Activated CD8-positive, alpha-beta memory T cell treated with anti-CD3 and anti-CD28 coated beads for 36 hours (primary cell): ENCODE measurements at regions not wholly inside any gene's neighbourhood (a gene's known extent, or its start where the extent isn't known, plus 50 kb on each side); places are given as distances from the start of the nearest gene placed in this dataset.

Source experiments
- CTCF ChIA-PET: fragments of 350-600 bp; sonication (Branson Sonifier 250); formaldehyde crosslinking; loops from one replicate; lab custom pipeline; 2021; ENCODE audit warnings: antibody characterized with exemption; lab: Charles Lee
- POLR2A ChIA-PET: fragments of 350-600 bp; sonication (Branson Sonifier 250); formaldehyde crosslinking; loops from one replicate; lab custom pipeline; 2021; ENCODE audit warnings: antibody characterized with exemption; lab: Charles Lee

GRCh38 chr6:1208876-1209275, 103.0 kb upstream of the FOXQ1 start:
- CTCF ChIA-PET: no interaction called here
- POLR2A ChIA-PET: no interaction called here

GRCh38 chr6:1203546-1203945, 108.4 kb upstream of the FOXQ1 start:
- POLR2A ChIA-PET: no interaction called here
- CTCF ChIA-PET: no interaction called here

DNA sequence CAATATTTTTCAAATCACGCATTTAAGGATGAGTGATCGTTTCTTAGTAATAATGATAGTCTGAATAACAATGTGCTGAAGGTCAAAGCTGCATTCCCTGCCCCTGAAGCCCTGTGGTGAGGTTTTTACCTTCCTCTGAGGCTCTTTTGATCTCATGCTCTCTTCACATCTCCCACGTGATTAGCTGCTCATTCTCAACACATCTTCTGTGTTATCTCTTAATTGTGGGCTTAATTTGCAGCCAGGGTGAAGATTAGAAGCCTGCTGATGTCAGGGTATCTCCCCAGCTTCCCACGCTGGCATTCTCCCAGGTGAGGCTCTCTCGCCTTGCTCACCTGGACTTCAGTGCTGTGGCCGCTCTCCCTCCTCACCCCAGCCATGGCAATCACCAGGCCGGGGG, 109.7 kb upstream of the FOXQ1 start:
- POLR2A ChIA-PET: no interaction called here
- CTCF ChIA-PET: interaction anchor here (1.0 kb wide), 1 partner anchor 64 kb away, joined by 3 read pairs; no protein-coding TSS in a partner anchor

DNA sequence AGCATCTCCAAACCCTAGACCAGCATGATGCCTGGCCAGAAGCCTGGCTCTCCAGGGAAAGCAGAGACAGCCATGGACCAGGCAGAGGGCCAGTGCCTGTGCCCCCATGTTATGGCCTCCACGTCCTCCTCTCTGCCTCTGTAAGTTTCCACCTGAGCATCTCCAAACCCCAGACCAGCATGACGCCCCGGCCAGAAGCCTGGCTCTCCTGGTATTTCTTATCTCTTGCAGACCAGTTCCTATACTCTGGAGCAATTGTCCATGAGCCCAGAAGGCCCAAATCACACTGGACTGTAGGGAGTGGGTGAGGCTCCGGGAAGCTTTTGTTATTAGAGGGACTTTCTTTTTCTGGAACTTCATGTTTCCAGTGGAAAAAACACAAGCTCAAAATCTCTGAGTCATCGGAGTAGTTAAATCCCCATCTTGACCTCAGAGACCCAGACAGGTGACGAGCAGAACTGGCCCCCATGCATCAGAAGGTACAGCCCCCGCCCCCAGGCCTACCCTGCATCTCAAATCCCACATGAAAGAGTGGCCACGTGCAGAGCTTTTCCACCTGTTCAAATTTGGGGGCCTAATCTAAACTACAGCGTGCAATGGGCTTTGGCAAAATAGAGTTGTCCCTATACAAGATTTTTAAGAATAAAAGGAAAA, 110.2 kb upstream of the FOXQ1 start:
- ChIA-PET CTCF (interaction anchor here (1.0 kb wide), 1 partner anchor 64 kb away, joined by 3 read pairs; no protein-coding TSS in a partner anchor), POLR2A (no interaction called here)

DNA sequence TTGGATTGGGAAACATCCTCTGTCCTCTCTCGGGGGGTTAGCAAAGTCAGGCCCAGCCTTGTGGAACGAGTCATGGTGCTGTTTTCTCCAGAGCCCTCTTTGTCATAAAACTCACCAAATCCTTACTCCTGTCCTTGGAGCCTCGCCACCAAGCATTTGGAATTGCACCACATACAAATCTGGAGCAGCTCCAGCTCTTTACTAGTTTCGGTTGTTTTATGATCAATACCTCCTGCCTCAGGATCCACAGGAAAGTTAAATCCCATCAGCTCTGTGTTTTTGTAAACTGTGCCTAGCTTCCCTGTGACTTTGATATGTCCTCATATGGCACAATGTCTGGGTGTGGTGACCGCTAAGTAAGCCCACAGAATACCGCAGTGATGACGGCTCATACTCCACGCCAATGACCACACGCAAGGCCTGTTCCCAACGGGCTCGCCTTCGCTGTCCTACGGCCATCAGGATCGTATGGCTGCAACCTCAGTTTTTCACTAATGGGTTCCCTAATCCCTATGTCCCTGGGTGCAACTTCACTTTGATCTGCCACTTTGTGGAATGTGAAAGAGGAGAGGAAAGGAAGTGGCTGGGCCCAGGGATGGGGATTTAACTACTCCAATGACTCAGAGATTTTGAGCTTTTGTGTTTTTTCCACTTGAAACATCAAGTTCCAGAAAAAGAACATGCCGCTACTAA, 111.3 kb upstream of the FOXQ1 start:
- POLR2A ChIA-PET: no interaction called here
- CTCF ChIA-PET: no interaction called here

DNA sequence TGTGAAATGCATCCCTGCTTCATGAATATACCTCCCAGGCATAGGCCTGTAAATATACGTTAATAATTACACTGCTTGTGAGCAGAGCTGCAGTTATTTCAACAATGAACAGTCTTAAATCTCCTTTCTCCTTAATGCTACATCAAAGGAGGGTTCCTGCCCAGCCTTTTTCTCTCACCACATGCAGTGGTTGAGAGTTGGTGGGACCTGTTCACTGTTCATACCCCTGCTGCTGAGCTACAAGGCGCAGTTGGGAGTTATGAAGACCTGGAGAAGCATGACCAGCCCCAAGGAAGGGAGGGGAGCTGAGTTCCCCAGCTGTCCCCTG, 111.9 kb upstream of the FOXQ1 start:
- ChIA-PET CTCF (no interaction called here), POLR2A (no interaction called here)

GRCh38 chr6:1197309-1197708, 114.6 kb upstream of the FOXQ1 start:
- CTCF ChIA-PET: no interaction called here
- POLR2A ChIA-PET: no interaction called here

DNA sequence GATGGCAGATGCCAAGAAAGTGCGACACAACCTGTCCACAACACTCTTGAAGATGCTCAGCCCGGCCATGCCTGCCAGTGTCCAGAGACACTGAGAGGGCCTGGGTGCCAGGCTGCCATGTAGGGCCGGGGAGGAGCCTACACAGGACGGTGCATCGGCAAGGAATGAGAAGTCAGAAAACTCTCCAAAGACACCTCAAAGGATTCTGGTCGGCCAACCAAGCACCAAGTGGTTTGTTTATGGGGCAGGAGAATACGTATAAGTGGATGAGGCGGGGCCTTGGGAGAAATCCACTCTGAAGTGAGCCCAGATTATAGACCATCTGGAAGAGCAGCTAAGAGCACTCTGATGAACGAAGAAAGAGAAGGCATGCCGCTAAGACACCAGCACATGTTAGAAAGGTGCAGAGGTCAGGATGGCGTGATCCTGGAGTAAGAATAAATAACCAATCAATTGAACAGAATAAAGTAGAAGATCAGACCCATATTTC, 120.7 kb upstream of the FOXQ1 start:
- ChIA-PET POLR2A (no interaction called here), CTCF (no interaction called here)

- ChIA-PET POLR2A (no interaction called here), CTCF (no interaction called here)
These were observed 121.5 kb upstream of the FOXQ1 start for GRCh38 chr6:1190366-1190765.

DNA sequence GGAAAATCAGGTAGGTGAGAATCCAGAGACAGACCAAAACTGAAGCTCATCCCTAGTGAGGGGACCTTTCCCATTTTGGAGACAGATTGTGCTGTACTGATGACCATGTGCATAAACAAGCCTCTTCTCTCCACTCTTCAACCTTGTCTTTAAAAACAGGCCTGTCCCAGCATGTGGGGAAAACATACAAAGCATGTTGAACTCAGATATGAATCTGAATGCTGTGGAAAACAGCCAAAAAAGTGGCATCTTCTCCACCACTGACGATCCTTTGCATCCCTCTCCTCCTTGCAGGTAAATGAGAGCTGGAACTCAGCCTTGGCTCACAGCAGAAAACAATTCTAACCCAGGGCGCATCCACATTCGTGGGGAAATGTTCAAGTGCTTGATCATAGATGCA, 123.7 kb upstream of the FOXQ1 start:
- ChIA-PET POLR2A (no interaction called here), CTCF (no interaction called here)

DNA sequence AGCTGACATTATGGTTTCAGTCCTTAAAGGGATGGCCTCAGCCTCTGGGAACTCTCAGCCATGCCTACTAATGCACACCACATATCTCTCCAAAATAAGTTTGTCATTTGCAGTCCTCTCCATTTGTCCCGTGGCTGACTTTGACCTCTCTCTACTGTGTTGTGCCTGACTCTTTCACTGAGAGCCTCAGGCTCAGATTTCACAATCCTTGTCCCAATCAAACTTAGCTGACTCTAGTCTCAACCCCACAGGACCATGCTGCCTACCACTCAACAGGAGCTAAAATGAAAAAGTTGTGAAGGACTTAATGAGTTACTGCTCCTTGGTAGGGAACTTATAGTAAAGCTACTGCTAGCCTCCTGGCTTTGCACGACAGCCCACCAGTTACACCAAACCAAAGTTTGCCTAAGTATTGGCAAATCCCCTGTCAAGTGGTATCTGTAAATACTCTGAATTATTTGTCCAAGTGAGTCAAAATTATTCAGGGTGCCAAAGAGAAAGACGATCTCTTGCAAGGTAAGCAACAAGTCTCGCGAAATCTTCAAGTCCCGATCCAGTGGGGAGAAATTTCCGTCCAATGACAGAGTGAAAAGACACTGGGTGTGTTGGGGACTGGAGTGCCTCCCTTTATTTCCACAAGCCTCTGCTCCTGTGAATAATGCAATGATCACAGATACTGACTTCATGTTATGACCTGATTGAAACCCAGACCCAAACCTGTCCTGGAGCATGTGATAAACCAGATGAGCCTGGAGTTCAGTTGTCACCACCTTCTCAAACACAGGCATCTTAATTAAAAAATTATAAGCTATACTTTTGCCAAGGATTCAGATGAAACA, 124.4 kb upstream of the FOXQ1 start:
- CTCF ChIA-PET: no interaction called here
- POLR2A ChIA-PET: no interaction called here

GRCh38 chr6:1184318-1184717, 127.6 kb upstream of the FOXQ1 start:
- POLR2A ChIA-PET: no interaction called here

DNA sequence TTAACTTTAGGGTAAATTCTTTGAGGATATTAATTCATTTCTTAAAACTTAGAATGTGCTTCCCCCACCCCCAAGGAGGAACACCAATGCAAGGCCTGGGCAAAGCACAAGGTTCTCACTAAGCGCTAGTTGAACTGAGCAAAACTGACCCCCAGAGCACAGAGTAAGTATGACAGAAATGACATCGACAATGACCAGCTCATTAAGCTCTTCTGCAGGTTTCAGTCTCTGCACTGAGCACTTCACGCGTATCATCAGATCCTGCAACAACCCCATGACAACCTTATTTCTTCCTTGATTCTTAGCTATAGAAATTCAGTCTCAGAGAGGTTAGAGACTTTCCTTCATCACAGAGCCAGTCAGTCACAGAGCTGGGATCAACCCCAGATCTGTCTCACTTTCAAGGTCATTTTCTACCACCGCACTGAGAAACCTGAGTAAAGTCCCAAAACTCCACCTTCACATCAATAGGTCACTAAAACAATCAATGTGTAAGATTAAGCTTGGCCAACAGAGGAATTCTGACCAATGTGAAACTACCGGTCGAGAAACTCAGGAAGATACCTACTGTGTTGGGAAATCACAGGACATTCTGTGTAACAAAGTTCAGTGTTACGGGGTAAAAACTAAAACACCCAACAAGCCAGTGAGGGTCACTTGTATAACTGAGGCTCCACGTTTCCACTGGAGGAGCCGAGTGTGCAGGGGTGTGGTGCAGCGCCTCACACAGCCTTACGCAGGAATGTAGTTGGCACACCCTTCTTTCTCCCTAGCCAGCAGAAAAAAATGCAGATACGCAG, 129.0 kb upstream of the FOXQ1 start:
- ChIA-PET POLR2A (no interaction called here), CTCF (no interaction called here)

More at GRCh38 chr6:1184318-1184717, 127.6 kb upstream of the FOXQ1 start:
- CTCF ChIA-PET: no interaction called here

GRCh38 chr6:1181939-1182605, 129.8 kb upstream of the FOXQ1 start:
- POLR2A ChIA-PET: no interaction called here
- CTCF ChIA-PET: no interaction called here

- ChIA-PET CTCF (no interaction called here), POLR2A (no interaction called here)
These were observed 132.1 kb upstream of the FOXQ1 start for GRCh38 chr6:1179571-1180459.

GRCh38 chr6:1178590-1178989, 133.3 kb upstream of the FOXQ1 start:
- POLR2A ChIA-PET: no interaction called here

GRCh38 chr6:1176567-1176966, 135.3 kb upstream of the FOXQ1 start:
- ChIA-PET CTCF (no interaction called here), POLR2A (no interaction called here)

More at GRCh38 chr6:1178590-1178989, 133.3 kb upstream of the FOXQ1 start:
- CTCF ChIA-PET: no interaction called here

- ChIA-PET POLR2A (no interaction called here), CTCF (no interaction called here)
These were observed 136.0 kb upstream of the FOXQ1 start for GRCh38 chr6:1175877-1176276.
